GM12892 (cell line): ENCODE measurements at regions not wholly inside any gene's neighbourhood (a gene's known extent, or its start where the extent isn't known, plus 50 kb on each side); places are given as distances from the start of the nearest gene placed in this dataset.

Experiments used
- POLR2A ChIP-seq: IDR thresholded peaks from 2 replicates; pipeline ENCODE4 v1.6.1; 2011; ENCODE audit warnings: low read depth, low read length, control low read depth
- POLR2AphosphoS5 ChIP-seq: IDR thresholded peaks from 2 replicates; pipeline ENCODE4 v1.6.1; 2011; ENCODE audit warnings: low read depth, low read length, control low read depth
- TAF1 ChIP-seq: IDR thresholded peaks from 2 replicates; pipeline ENCODE4 v1.6.1; 2011; ENCODE audit warnings: low read depth, mild to moderate bottlenecking, control low read depth, low read length, borderline replicate concordance

- TF ChIP-seq POLR2A = no peak
- TF ChIP-seq TAF1 = no peak
- no peak for TF ChIP-seq POLR2AphosphoS5
These were observed 52.8 kb upstream of the ITGA6 start for GRCh38 chr2:172374318-172375240.
